Cardiac septum (tissue), 1 donor: ENCODE measurements at regions not wholly inside any gene's neighbourhood (a gene's known extent, or its start where the extent isn't known, plus 50 kb on each side); places are given as distances from the start of the nearest gene placed in this dataset.

Experiments
- DNase-seq: peaks from one replicate; pipeline ENCODE4 v3.0.0-alpha.2; 2020; ENCODE audit warnings: low spot score
- intact Hi-C: fragments of 100-400 bp; cut with DNase I; formaldehyde crosslinking; loops from one replicate; pipeline ENCODE4 v1.14.0; 2022
- donor health status: DM: no; HTN: no; CAD: no.

- DNase-seq: no peak
- intact Hi-C loops: no loop called here
These were observed 106.3 kb upstream of the SOX5 start for GRCh38 chr12:24055747-24056146.

GRCh38 chr12:24054416-24054815 lies 104.9 kb upstream of the SOX5 start:
- no peak for DNase-seq
- intact Hi-C loops: no loop called here

- intact Hi-C loops: no loop called here
- DNase-seq: no peak
These were observed 100.3 kb upstream of the SOX5 start for GRCh38 chr12:24049728-24050127.

GRCh38 chr12:24049101-24049500 lies 99.6 kb upstream of the SOX5 start:
- DNase-seq: no peak
- intact Hi-C loops: no loop called here

GRCh38 chr12:24048446-24048845 lies 99.0 kb upstream of the SOX5 start:
- intact Hi-C loops: no loop called here
- no peak for DNase-seq

GRCh38 chr12:24047326-24047725 lies 97.9 kb upstream of the SOX5 start:
- intact Hi-C loops: no loop called here
- no peak for DNase-seq

- DNase-seq: no peak
- intact Hi-C loops: no loop called here
These were observed 96.4 kb upstream of the SOX5 start for GRCh38 chr12:24045816-24046257.

GRCh38 chr12:24044941-24045703 lies 95.7 kb upstream of the SOX5 start:
- intact Hi-C loops: no loop called here

GRCh38 chr12:24042651-24043050 lies 93.2 kb upstream of the SOX5 start:
- intact Hi-C loops: no loop called here
- DNase-seq: no peak

More at GRCh38 chr12:24044941-24045703, 95.7 kb upstream of the SOX5 start:
- no peak for DNase-seq

GRCh38 chr12:24039113-24039525 lies 89.6 kb upstream of the SOX5 start:
- intact Hi-C loops: no loop called here

GRCh38 chr12:24038211-24038997 lies 88.9 kb upstream of the SOX5 start:
- intact Hi-C loops: no loop called here
- DNase-seq: no peak

More at GRCh38 chr12:24039113-24039525, 89.6 kb upstream of the SOX5 start:
- DNase-seq: no peak

GRCh38 chr12:24036438-24037216 lies 87.2 kb upstream of the SOX5 start:
- intact Hi-C loops: no loop called here

GRCh38 chr12:24034894-24035293 lies 85.4 kb upstream of the SOX5 start:
- intact Hi-C loops: no loop called here
- no peak for DNase-seq

More at GRCh38 chr12:24036438-24037216, 87.2 kb upstream of the SOX5 start:
- no peak for DNase-seq

GRCh38 chr12:24034160-24034559 lies 84.7 kb upstream of the SOX5 start:
- intact Hi-C loops: no loop called here
- DNase-seq: no peak

- intact Hi-C loops: no loop called here
- no peak for DNase-seq
These were observed 77.9 kb upstream of the SOX5 start for GRCh38 chr12:24027352-24027751.

- DNase-seq: no peak
- intact Hi-C loops: no loop called here
These were observed 75.8 kb upstream of the SOX5 start for GRCh38 chr12:24025153-24025798.

- DNase-seq: no peak
- intact Hi-C loops: no loop called here
These were observed 73.6 kb upstream of the SOX5 start for GRCh38 chr12:24023081-24023480.

- DNase-seq: no peak
- intact Hi-C loops: no loop called here
These were observed 71.7 kb upstream of the SOX5 start for GRCh38 chr12:24021164-24021502.

- intact Hi-C loops: no loop called here
- DNase-seq: no peak
These were observed 71.1 kb upstream of the SOX5 start for GRCh38 chr12:24020397-24021163.
